ENCODE measurements at regions not wholly inside any gene's neighbourhood (a gene's known extent, or its start where the extent isn't known, plus 50 kb on each side); places are given as distances from the start of the nearest gene placed in this dataset.
A peak's percentile ranks its signal among the peaks of the same experiment; 100 is the strongest.

- DNase-seq: no peak
Measured at GRCh38 chr3:76352511-76353284, 567.3 kb upstream of the ZNF717 start.

- DNase-seq: no peak
Measured at GRCh38 chr3:76353683-76354082, 568.3 kb upstream of the ZNF717 start.

GRCh38 chr3:76361010-76361409 lies 575.7 kb upstream of the ZNF717 start:
- no peak for DNase-seq

- DNase-seq: no peak
Measured at GRCh38 chr3:76362643-76363042, 577.3 kb upstream of the ZNF717 start.

- no peak for DNase-seq
Measured at GRCh38 chr3:76365275-76365674, 579.9 kb upstream of the ZNF717 start.

GRCh38 chr3:76367281-76367680 lies 581.9 kb upstream of the ZNF717 start:
- no peak for DNase-seq

GRCh38 chr3:76369170-76369569 lies 583.8 kb upstream of the ZNF717 start:
- DNase-seq: peak; percentile 23

GRCh38 chr3:76370749-76371520 lies 585.6 kb upstream of the ZNF717 start:
- DNase-seq: no peak

GRCh38 chr3:76372497-76372896 lies 587.1 kb upstream of the ZNF717 start:
- DNase-seq: no peak

GRCh38 chr3:76377074-76377473 lies 591.7 kb upstream of the ZNF717 start:
- DNase-seq: no peak

- DNase-seq: no peak
Measured at GRCh38 chr3:76378789-76379188, 593.4 kb upstream of the ZNF717 start.

GRCh38 chr3:76383781-76384180 lies 598.4 kb upstream of the ZNF717 start:
- peak; percentile 17 for DNase-seq

- no peak for DNase-seq
Measured at GRCh38 chr3:76387000-76387399, 601.7 kb upstream of the ZNF717 start.

GRCh38 chr3:76400141-76400540 lies 614.8 kb upstream of the ZNF717 start:
- DNase-seq: no peak

- DNase-seq: no peak
Measured at GRCh38 chr3:76402926-76403325, 617.6 kb upstream of the ZNF717 start.

GRCh38 chr3:76403556-76403955 lies 618.2 kb upstream of the ZNF717 start:
- DNase-seq: no peak

- DNase-seq: no peak
Measured at GRCh38 chr3:76405196-76405595, 619.8 kb upstream of the ZNF717 start.

GRCh38 chr3:76410762-76411281 lies 625.5 kb upstream of the ZNF717 start:
- DNase-seq: no peak

GRCh38 chr3:76415384-76415783 lies 624.5 kb upstream of the ROBO2 start:
- DNase-seq: no peak

- DNase-seq: no peak
Measured at GRCh38 chr3:76429581-76430177, 610.2 kb upstream of the ROBO2 start.

GRCh38 chr3:76432396-76432795 lies 607.5 kb upstream of the ROBO2 start:
- DNase-seq: no peak

- DNase-seq: no peak
Measured at GRCh38 chr3:76436894-76437293, 603.0 kb upstream of the ROBO2 start.

- no peak for DNase-seq
Measured at GRCh38 chr3:76438971-76439370, 600.9 kb upstream of the ROBO2 start.
